HG03045 (cell line): ENCODE measurements at regions not wholly inside any gene's neighbourhood (a gene's known extent, or its start where the extent isn't known, plus 50 kb on each side); places are given as distances from the start of the nearest gene placed in this dataset.
"Not testable (repeated sequence)": the region's sequence is repeated elsewhere in the genome, so short reads cannot be mapped to it uniquely, and the experiment has no call there.

Experiments used
- ATAC-seq: cut with Tn5 transposase; IDR thresholded peaks from one replicate; pipeline ENCODE4 v1.9.1; 2021; ENCODE audit warnings: mild to moderate bottlenecking, moderate library complexity; ENCODE audit not compliant: unreplicated experiment

DNA sequence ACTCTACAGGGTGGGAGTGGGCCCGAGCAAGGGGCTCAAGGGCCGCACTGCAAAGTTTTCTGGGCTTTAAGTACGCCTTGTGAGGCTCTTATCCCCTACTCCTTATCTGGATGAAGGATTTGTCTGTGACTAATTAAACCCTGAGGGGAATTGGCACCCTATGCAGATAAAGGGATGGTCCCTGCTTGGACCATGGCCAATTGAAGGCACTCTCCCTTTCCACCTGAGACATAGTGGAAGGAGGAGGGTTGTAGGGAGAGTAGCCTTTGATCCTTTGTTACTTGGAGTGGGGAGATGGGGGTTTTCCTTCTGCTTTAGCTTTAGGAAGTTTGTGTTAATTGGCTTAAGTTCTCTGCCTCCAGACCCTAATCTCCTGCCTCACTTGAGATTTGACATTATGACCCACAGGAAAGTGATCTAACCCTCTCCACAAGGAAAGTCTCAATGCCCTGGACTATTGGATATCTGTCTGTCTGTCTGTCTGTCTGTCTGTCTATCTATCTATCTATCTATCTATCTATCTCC lies 1158.8 kb upstream of the SORCS1 start:
- ATAC-seq, result no peak

DNA sequence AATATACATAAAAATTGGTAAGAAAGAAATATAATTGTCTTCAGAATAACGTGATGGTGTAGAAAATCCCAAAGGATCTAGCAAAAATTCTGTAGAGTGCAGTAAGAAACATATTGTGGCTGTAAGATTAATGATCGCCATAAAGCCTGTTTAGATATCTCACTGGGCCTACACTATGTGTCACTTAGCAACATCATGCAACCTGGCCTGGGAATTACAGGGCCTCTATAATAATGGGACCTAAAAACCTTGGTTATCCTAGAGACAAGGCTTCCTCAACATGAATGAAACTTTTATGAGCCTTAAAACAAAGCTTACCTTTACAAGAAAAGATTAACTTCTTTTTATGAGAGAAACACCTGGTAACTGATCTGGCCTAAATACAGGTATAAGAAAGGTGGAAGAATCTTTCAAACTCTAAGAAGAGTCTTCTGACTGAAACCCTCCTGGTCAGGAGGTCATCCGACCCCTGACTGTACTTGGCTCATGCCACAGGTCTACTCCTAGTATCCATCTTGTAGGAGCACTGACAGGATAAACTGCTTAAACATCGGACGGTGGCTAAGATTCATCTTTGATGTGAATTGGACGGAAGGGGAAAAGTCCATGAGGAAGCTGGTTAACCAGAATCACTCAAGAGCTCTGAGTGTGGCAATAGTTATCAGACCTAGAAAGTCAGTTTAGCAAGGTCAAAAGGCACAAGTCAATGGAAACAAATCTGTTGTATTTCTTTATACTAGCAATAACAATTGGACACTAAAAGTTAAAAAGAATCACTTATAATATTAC lies 1155.1 kb upstream of the SORCS1 start:
- no peak for ATAC-seq

DNA sequence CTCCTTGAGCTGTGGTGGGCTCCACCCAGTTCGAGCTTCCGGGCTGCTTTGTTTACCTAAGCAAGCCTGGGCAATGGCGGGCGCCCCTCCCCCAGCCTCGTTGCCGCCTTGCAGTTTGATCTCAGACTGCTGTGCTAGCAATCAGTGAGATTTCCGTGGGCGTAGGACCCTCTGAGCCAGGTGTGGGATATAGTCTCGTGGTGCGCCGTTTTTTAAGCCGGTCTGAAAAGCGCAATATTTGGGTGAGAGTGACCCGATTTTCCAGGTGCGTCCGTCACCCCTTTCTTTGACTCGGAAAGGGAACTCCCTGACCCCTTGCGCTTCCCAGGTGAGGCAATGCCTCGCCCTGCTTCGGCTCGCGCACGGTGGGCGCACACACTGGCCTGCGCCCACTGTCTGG lies 1151.1 kb upstream of the SORCS1 start:
- not testable (repeated sequence) for ATAC-seq

- no peak for ATAC-seq
Measured at GRCh38 chr10:108307925-108308312, 1143.4 kb upstream of the SORCS1 start.

DNA sequence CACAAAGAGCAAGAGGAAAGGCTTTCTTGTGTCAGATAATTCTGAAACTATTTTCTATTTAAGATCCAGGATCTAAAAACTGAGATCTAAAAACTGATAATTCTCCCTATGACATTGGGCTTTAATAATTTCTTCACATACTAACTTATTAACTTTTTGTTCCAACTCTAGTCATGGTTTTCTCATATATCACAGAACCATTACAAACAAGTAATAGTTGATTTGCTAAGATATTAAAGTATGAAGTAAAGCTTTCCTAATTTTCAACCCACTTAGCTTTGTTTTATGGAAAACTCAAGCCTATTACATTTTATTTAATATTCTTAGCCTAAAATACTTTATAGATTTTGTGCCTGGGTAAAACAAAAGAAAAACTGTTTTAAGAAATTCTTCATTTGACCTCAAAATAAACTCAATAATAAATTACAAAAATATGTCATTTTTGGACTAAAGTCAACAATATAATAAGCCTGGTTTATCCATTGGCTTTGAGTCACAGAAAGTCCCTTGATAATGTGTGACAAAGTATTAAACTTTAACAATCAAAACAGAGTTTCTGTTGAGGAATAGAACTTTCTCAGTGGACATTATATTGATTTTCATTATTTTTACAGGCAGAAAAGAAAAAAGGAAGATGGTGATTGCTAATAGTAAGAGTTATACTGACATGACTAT lies 1142.9 kb upstream of the SORCS1 start:
- ATAC-seq, result no peak

GRCh38 chr10:108303149-108303548 lies 1138.6 kb upstream of the SORCS1 start:
- ATAC-seq, result no peak

DNA sequence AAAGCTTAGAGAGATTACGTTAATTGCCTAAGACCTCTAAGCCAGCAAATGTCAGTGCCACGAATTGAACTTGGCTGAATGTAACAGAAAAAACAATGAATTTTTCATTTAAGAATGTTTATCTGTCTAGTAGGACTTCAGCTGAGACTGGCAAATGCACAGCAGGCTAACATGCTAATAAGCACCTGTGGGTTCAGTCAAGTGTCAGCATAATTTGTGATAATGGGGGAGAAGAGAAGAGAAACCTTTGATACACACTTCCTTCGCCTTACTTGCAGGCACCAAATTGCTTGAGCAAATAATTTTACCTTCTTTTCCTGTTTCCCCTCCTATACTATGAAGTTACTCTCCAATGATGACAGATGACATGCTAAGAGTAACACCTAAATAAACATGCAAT lies 1136.5 kb upstream of the SORCS1 start:
- ATAC-seq, result no peak

DNA sequence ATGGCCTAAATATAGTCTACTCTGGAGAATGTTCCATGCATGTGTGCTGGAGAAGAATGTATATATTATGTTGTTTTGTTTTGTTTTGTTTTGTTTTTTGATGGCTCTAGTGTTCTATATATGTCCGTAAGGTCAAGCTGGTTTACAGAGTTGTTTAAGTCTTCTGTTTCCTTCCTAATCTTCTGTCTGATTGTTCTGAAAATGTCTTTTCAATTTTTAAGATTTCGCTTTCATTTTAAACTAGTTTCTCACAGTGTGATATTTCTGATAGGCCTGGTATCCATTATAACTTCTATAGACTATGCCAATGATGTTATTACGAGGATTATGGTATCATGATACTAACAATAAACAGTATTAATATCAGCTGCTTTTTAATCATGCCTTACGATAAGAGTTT lies 1126.3 kb upstream of the SORCS1 start:
- no peak for ATAC-seq

DNA sequence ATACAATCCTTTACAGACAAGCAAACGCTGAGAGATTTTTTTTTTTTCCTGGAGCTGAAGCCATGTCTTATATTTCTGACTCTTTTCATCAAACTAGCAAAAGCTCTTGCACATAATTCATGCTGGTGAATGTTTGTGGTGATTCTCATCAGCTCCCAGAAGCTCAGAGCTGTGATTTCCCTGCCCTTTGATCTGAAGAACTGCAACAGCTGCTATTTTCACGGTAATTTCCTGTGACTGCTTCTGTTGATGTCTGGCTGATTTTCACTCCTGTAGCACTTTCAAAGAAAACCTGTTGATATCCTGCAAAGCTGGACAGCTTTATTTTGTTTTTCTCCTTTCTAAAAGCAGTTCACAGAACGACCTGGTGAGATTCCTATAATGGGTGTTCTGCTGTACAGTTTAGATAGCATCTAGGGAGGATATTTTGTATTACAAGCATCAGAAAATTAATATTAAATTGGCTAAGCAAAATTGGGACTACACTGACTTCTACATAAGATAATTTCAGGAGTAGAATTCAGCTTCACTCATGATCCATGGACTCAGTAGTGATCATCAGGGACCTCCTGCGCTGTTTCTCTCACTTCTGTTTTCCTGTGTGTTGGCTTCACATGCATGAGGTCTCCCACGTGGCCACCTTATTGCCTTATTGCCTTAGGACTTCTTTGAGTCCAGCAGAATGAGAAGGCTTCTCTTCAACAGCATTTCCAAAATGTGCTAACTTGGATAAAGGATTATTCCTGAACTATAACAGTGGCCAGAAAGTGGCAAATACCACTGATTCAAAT lies 1111.6 kb upstream of the SORCS1 start:
- ATAC-seq, result no peak

- ATAC-seq, result no peak
Measured at GRCh38 chr10:108260383-108260906, 1095.9 kb upstream of the SORCS1 start.

DNA sequence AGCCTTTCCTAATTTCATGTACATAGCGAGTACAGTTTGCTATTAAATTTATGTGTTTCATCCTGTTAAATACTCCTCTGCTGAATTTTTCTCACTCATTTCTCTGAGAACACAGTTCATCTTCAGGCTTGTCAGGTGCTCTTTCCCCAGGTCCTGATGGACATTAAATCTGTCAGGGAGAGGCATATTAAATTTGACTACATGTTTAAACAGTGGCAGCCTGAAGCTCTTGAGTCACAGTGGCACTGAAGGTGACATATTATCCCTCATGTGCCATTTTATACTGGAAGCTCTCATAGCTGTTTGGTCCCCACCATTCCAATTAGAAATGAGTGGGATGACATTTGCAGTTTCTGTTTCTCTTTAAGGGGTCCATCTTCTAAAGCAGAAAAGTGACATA lies 1089.6 kb upstream of the SORCS1 start:
- no peak for ATAC-seq

DNA sequence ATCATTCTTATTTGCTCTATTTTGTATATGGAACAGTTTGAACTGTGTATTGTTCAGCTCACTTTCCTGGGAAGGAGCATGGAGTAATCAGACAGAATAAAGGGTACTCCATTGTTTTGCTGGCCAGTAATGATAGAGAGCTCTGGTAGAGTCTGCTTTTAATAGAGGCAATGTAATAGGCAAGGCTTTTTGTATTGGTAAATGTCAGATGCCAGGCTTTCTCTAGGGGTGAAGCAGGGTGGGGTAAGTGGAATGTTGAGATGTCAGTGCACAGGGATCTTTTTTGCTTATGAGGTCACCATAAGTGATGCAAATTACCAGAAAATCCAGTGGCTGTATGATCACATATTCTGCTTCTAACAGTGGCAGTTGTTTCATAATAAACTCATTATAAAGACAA lies 1088.3 kb upstream of the SORCS1 start:
- no peak for ATAC-seq

- no peak for ATAC-seq
Measured at GRCh38 chr10:108250936-108251620, 1086.6 kb upstream of the SORCS1 start.

GRCh38 chr10:108249940-108250339 lies 1085.4 kb upstream of the SORCS1 start:
- no peak for ATAC-seq

- no peak for ATAC-seq
Measured at GRCh38 chr10:108244443-108245228, 1080.1 kb upstream of the SORCS1 start.

- no peak for ATAC-seq
Measured at GRCh38 chr10:108241166-108241565, 1076.7 kb upstream of the SORCS1 start.

DNA sequence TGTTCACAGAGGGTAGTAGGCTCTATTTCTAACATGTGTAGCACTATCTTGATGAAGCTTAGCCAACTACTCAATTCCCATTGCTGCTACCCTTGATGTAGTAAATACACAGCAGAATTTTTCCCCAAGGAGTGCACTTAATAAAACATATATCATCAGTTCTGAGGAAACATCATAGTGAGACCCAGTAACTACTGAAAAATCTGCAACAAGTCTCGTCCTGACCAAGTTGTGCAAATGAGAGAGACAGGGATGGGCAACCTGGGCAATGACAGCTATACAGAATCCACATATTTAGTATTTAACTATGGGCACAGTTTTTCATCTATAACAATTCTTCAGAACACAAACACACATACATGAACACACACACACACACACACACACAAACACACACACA lies 1073.8 kb upstream of the SORCS1 start:
- ATAC-seq, result no peak

GRCh38 chr10:108230478-108231170 lies 1066.1 kb upstream of the SORCS1 start:
- no peak for ATAC-seq

DNA sequence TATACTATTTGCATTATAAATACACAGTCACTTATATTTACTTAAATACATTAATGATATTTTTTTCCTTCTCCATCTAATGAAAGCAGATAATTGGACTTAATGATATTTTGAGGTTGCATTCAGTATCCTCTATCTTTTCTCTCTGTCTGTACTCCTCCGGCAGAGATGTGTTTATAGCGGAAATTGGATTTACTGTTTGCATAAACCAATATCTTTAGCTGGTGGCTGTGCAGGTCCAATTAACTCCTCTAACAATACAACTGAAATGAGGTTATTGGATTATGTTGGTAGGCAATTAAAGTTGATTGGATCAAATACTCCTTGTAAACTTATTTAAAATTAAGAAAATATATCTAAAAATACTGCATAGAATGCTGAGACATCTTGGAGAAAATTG lies 1044.2 kb upstream of the SORCS1 start:
- no peak for ATAC-seq
